HG03097 (cell line): ENCODE measurements at regions not wholly inside any gene's neighbourhood (a gene's known extent, or its start where the extent isn't known, plus 50 kb on each side); places are given as distances from the start of the nearest gene placed in this dataset.

Source experiments
- ATAC-seq: cut with Tn5 transposase; IDR thresholded peaks from one replicate; pipeline ENCODE4 v1.9.1; 2021; ENCODE audit not compliant: unreplicated experiment, low FRiP score

GRCh38 chr4:20504146-20504545, 196.1 kb upstream of the PACRGL start:
- no peak for ATAC-seq

GRCh38 chr4:20505927-20506326, 194.3 kb upstream of the PACRGL start:
- no peak for ATAC-seq

- no peak for ATAC-seq
These were observed 193.4 kb upstream of the PACRGL start for GRCh38 chr4:20506827-20507226.

- ATAC-seq = no peak
These were observed 190.9 kb upstream of the PACRGL start for GRCh38 chr4:20509315-20509714.

GRCh38 chr4:20512033-20512792, 188.0 kb upstream of the PACRGL start:
- no peak for ATAC-seq

GRCh38 chr4:20512985-20513384, 187.3 kb upstream of the PACRGL start:
- no peak for ATAC-seq

- ATAC-seq = no peak
These were observed 179.4 kb upstream of the PACRGL start for GRCh38 chr4:20520901-20521300.

- ATAC-seq = no peak
These were observed 171.8 kb upstream of the PACRGL start for GRCh38 chr4:20528508-20528907.

- ATAC-seq = no peak
These were observed 170.6 kb upstream of the PACRGL start for GRCh38 chr4:20529691-20530090.

GRCh38 chr4:20532116-20532790, 168.0 kb upstream of the PACRGL start:
- no peak for ATAC-seq

GRCh38 chr4:20532871-20533870, 167.1 kb upstream of the PACRGL start:
- no peak for ATAC-seq

- ATAC-seq = no peak
These were observed 161.4 kb upstream of the PACRGL start for GRCh38 chr4:20538905-20539304.

GRCh38 chr4:20543131-20543530, 157.1 kb upstream of the PACRGL start:
- ATAC-seq = no peak

- ATAC-seq = no peak
These were observed 155.6 kb upstream of the PACRGL start for GRCh38 chr4:20544645-20545044.

- no peak for ATAC-seq
These were observed 148.3 kb upstream of the PACRGL start for GRCh38 chr4:20552004-20552403.

GRCh38 chr4:20554134-20554533, 146.1 kb upstream of the PACRGL start:
- ATAC-seq = no peak

- no peak for ATAC-seq
These were observed 135.1 kb upstream of the PACRGL start for GRCh38 chr4:20565075-20565721.

GRCh38 chr4:20570981-20571715, 129.1 kb upstream of the PACRGL start:
- no peak for ATAC-seq

- ATAC-seq = no peak
These were observed 127.3 kb upstream of the PACRGL start for GRCh38 chr4:20572976-20573375.

- ATAC-seq = no peak
These were observed 125.3 kb upstream of the PACRGL start for GRCh38 chr4:20574986-20575385.
